ENCODE measurements at regions not wholly inside any gene's neighbourhood (a gene's known extent, or its start where the extent isn't known, plus 50 kb on each side); places are given as distances from the start of the nearest gene placed in this dataset.

DNA sequence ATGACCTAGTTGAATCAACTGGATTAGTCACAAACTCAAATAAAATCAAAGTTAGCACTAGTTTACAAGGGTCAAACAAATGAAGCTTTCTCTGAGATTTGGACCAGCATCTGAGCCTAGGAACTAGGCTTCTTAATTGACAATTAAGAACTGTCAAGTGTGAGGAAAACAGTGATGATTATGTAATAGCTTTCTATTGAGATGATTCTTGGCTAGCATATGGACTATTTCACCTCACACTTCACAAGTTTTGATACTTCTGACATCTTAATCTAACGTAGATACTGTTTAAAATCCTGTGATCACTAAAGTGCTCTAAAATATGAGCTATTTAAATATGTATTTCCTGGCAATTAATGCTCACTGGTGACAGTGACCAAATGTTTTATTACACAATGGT is 542.9 kb downstream of the EFNA5 start:
- H3K27me3 ChIP-seq = no peaks in the 10 kb centered on the region
- no peak overlapping the region for H3K4me3 ChIP-seq
- no peaks in the 10 kb centered on the region for H3K36me3 ChIP-seq
- no peak overlapping the region for H3K9ac ChIP-seq
- H3K27ac ChIP-seq = no peak overlapping the region
- H3K9me3 ChIP-seq (replicated peaks in 1 of 11) = peaks cover 0 to 4% (median 2%) of the 10 kb centered on the region in 11 experiments; a peak in 9 of 22 replicates
- H3K4me2 ChIP-seq = no peak overlapping the region
- no peaks in the 10 kb centered on the region for H4K20me1 ChIP-seq
- TF ChIP-seq Cebpa-rat (IDR thresholded peaks at IDR 0.05) = no peak
- no peaks in the 10 kb centered on the region for H3K4me1 ChIP-seq

DNA sequence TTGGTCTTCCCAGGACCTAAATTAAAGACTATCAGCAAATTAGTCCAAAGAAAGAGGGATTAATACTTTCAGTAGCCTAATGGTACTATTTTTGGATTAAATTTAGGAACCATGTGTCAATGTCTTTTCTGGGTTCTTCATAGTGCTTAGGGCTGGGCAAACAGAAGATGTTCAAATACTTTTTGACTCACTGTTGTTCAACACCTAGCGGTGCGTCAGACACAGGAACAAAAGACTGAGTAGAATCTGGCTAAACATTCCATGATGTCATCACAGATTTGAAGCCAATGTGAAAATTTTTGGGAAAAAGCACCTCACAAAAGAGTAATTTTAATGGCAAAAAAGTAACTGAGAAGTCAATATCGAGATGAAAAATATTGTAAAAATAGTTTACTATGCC is 544.4 kb downstream of the EFNA5 start:
- Histone ChIP-seq H4K20me1 (no peaks in the 10 kb centered on the region), H3K27ac (no peak overlapping the region), H3K4me2 (no peak overlapping the region), H3K4me1 (no peaks in the 10 kb centered on the region), H3K9ac (no peak overlapping the region), H3K36me3 (no peaks in the 10 kb centered on the region), H3K27me3 (no peaks in the 10 kb centered on the region), H3K4me3 (no peak overlapping the region), H3K9me3 (replicated peaks in 1 of 11) (no peaks in the 10 kb centered on the region)
- no peak for TF ChIP-seq Cebpa-rat (IDR thresholded peaks at IDR 0.05)

DNA sequence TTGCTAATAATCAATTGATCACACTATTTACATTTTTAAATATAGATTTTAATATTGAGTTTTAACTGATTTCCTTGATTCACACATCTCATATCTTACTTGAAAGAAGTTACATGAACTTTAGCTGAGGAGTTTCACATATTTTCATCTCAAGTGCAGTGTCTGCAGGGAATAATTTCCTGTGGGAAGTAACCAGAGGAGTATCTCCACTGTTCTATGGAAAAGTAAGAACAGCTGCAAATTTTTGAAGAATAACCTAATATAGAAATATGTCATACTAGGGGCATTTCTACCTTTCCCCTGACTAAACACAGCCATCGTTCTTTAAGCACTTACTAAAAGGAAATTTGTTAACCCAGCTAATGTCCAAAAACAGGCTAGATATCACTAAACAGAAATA is 546.4 kb downstream of the EFNA5 start:
- Histone ChIP-seq H3K27me3 (no peaks in the 10 kb centered on the region), H3K4me2 (no peak overlapping the region), H3K9ac (no peak overlapping the region), H3K4me1 (no peaks in the 10 kb centered on the region), H3K27ac (no peak overlapping the region), H4K20me1 (no peaks in the 10 kb centered on the region), H3K9me3 (replicated peaks in 1 of 11) (no peaks in the 10 kb centered on the region), H3K4me3 (no peak overlapping the region), H3K36me3 (no peaks in the 10 kb centered on the region)
- TF ChIP-seq Cebpa-rat (IDR thresholded peaks at IDR 0.05) = no peak

DNA sequence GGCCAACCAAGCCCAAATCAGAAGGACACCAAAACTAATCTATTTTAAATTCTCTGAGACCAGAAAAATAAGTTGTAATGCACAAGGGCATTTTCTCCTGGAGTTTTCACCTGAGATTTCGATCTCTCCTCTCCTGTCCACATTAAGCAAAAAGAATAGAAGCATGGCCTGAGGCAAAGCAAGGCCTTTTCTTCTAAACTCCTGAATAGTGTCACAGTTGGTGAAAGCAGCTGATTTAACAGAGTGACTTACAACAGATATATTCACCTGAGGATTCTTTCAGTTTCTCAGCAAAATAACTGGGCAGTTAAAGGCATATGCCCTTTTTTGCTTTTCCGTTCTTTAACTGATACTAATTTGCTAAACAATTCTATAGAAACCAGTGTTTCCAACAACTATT is 547.7 kb downstream of the EFNA5 start:
- no peak overlapping the region for H3K27ac ChIP-seq
- no peak overlapping the region for H3K9ac ChIP-seq
- no peak for TF ChIP-seq Cebpa-rat (IDR thresholded peaks at IDR 0.05)
- no peak overlapping the region for H3K4me3 ChIP-seq
- no peaks in the 10 kb centered on the region for H4K20me1 ChIP-seq
- no peaks in the 10 kb centered on the region for H3K9me3 ChIP-seq (replicated peaks in 1 of 11)
- H3K4me1 ChIP-seq = no peaks in the 10 kb centered on the region
- no peaks in the 10 kb centered on the region for H3K27me3 ChIP-seq
- no peaks in the 10 kb centered on the region for H3K36me3 ChIP-seq
- no peak overlapping the region for H3K4me2 ChIP-seq

DNA sequence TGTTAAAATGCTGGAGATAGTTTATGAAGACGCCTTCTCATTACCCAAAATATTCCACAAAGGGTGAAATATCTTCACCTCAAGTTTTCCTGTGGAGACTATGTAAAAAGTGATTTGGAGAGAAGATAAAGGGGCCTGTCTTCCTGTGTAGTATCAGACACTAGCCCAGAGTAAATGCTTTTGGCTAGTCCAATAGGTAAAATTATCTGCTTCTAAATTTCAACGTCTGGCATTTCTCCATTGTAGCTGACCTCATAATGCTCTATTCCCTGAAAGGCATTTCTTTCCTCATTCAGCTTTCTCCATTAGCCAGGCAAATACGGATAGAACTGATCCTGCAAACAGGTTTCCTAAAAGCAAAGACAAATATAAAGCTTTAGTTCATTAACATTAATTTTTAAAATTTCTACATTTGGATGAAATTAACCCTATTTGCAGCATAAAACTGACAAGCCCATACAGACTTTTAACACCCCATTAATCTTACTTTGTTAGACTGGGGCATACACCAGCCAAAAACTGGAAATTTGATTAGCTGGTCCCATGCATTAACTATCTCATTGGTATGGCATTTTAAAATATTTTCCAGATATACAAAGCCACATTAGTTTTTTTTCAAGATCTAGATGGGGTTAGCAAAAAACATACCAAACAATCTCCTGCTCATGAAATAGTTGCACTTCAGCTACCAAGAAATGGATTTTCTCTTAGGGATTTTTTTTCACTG is 548.8 kb downstream of the EFNA5 start:
- TF ChIP-seq Cebpa-rat (IDR thresholded peaks at IDR 0.05) = no peak
- no peaks in the 10 kb centered on the region for H3K9me3 ChIP-seq (replicated peaks in 1 of 11)

DNA sequence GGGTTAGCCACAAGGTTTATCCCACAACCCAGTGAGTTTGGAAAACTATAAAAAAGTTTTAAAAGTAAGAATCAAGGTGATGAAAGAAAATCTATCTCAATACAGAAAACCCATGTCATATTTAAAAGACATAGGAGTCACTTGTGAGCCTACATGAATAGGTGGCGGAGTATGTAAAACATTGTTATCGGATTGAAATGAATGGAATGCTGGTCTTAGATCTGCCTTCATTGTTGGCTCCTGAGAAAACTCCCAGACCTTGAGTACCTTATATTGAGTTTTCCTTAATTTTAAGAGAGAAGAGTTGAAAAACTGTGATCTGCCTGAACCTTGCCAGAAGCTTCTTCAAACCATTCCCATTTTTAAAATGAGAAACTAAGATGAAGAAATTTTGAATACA is 551.1 kb downstream of the EFNA5 start:
- Histone ChIP-seq H3K27ac (no peak overlapping the region), H3K27me3 (no peaks in the 10 kb centered on the region)

More for the DNA sequence above, 548.8 kb downstream of the EFNA5 start:
- no peak overlapping the region for H3K27ac ChIP-seq
- no peaks in the 10 kb centered on the region for H3K4me1 ChIP-seq
- H3K36me3 ChIP-seq = no peaks in the 10 kb centered on the region
- H3K9ac ChIP-seq = no peak overlapping the region
- H3K4me3 ChIP-seq = no peak overlapping the region
- H3K4me2 ChIP-seq = no peak overlapping the region
- H4K20me1 ChIP-seq = no peaks in the 10 kb centered on the region
- H3K27me3 ChIP-seq = no peaks in the 10 kb centered on the region

DNA sequence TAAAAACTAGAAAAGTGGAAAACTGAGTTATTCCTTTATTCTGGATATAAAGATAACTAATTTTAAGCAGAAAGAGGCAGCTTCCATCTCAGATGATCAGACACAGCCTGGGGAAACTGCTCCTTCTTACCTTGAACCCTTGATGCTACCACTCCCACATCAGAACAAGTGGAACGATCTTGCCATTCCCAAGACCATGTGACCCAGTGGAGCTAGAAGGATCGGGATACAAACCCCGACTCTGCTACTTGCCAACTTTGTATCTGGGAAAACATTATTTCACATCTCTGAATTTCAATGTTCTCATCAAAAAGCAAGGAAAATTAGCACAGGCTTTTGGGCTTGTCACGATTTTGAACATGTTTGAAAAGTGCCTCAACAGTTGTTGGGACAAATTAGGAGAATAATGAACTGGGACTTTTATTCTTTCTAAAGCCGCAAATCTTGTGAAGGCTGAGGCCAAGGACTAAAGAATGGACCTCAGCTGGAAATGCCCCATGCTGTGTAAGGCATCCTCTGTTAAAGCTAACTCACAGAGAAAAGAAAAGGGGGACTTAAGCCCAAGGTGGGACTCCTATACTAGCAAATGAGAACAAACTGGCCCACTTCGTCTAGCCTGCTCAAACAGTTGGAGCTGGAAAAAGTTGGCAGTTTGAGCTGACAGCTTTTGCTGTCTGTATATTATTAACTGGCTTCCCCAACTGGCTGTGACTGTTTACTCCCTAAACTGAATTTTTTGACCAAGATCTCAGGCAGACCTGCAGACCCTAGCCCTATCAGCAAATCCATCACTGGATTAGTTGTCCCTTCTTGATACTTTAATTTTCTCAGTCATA is 552.3 kb downstream of the EFNA5 start:
- no peaks in the 10 kb centered on the region for H3K27me3 ChIP-seq
- H3K9ac ChIP-seq = no peak overlapping the region
- H4K20me1 ChIP-seq = no peaks in the 10 kb centered on the region
- H3K27ac ChIP-seq = no peak overlapping the region
- no peaks in the 10 kb centered on the region for H3K4me1 ChIP-seq
- H3K9me3 ChIP-seq (replicated peaks in 1 of 11) = no peaks in the 10 kb centered on the region
- no peak overlapping the region for H3K4me2 ChIP-seq
- no peak overlapping the region for H3K4me3 ChIP-seq
- TF ChIP-seq Cebpa-rat (IDR thresholded peaks at IDR 0.05) = no peak
- no peaks in the 10 kb centered on the region for H3K36me3 ChIP-seq

More for the DNA sequence above, 551.1 kb downstream of the EFNA5 start:
- Histone ChIP-seq H3K4me2 (no peak overlapping the region), H3K9ac (no peak overlapping the region), H3K4me3 (no peak overlapping the region), H3K36me3 (no peaks in the 10 kb centered on the region), H3K9me3 (replicated peaks in 1 of 11) (no peaks in the 10 kb centered on the region), H4K20me1 (no peaks in the 10 kb centered on the region), H3K4me1 (no peaks in the 10 kb centered on the region)
- TF ChIP-seq Cebpa-rat (IDR thresholded peaks at IDR 0.05) = no peak

DNA sequence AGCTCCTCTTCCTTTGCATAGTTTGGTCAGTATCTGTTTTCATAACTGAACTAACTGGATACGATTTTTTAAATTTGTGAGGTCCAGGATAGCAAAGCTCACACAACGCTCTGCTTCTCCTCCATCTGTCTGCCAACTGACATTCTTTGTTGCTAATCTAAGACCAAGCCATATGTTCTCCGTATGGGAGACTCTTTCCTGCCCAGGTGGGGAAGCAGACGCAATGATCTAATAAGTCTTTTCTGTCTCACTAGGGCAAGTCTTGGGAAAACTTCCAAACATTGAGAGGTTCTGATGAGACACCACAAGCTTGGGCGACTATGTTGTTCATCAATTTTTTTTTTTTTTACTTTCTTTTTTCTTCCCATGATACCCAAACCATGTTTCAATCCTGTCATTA is 558.5 kb downstream of the EFNA5 start:
- no peaks in the 10 kb centered on the region for H4K20me1 ChIP-seq
- no peak overlapping the region for H3K9ac ChIP-seq
- H3K27ac ChIP-seq = no peak overlapping the region
- H3K4me1 ChIP-seq = no peaks in the 10 kb centered on the region
- H3K4me3 ChIP-seq = no peak overlapping the region
- 0 out of 22 replicates have a peak, but pooled peaks cover 0 to 4% (median 0%) of the 10 kb centered on the region in 11 experiments for H3K9me3 ChIP-seq (replicated peaks in 1 of 11)
- H3K36me3 ChIP-seq = no peaks in the 10 kb centered on the region
- TF ChIP-seq Cebpa-rat (IDR thresholded peaks at IDR 0.05) = no peak
- no peak overlapping the region for H3K4me2 ChIP-seq
- H3K27me3 ChIP-seq = no peaks in the 10 kb centered on the region

DNA sequence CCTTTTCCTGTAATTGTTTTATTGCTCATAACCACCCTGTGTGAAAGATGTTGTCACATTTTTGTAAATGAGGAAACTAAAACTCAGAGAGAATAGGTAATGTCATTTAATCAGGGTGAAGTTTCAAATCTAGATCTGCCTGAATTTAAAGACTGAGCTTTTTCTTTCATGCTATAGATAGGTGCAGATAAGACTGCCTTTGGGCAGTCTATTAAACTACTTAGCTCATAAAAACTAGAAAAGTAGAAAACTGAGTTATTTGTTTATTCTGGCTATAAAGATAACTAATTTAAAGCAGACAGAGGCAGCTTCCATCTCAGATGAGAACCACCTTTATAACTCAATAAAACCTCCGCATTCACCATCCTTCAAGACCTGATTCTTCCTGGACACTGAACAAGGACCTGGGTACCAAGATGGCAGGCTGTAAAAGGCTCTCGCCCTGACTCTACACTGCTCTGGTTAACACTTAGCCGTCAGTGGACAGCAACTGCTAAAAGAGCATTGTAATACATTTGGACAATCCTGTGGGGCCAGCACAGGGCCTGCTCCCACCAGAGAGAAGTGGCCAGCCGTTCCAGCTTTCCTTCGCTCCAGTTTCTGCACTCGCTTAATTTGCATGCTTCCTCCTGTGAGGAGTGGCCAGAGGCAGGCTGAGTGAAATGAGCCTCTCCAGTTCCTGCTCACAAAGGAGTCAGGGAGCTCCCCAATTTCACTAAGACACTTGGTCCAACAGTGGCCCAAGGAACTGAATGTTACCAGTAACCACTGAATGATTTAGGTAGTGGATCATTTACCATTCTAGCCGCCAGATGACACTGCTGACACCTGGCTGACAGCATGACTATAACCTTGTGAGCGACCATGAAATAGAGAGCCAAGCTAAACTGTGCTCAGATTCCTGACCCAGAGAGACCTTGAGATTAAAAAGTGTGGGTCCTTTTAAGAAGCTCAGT is 566.4 kb downstream of the EFNA5 start:
- H3K4me1 ChIP-seq = no peaks in the 10 kb centered on the region
- H3K36me3 ChIP-seq = no peaks in the 10 kb centered on the region
- no peak overlapping the region for H3K27ac ChIP-seq
- TF ChIP-seq Cebpa-rat (IDR thresholded peaks at IDR 0.05) = no peak
- no peak overlapping the region for H3K4me3 ChIP-seq
- no peaks in the 10 kb centered on the region for H4K20me1 ChIP-seq
- no peaks in the 10 kb centered on the region for H3K27me3 ChIP-seq
- peaks cover 0 to 9% (median 5%) of the 10 kb centered on the region in 11 experiments; a peak in 7 of 22 replicates for H3K9me3 ChIP-seq (replicated peaks in 1 of 11)
- H3K9ac ChIP-seq = no peak overlapping the region
- H3K4me2 ChIP-seq = no peak overlapping the region
